Nephron progenitor cell (in vitro differentiated cells): ENCODE measurements at regions not wholly inside any gene's neighbourhood (a gene's known extent, or its start where the extent isn't known, plus 50 kb on each side); places are given as distances from the start of the nearest gene placed in this dataset.

Source experiments
- DNase-seq: peaks from one replicate; pipeline ENCODE4 v3.0.0; 2021
- H3K27ac Mint-ChIP-seq: 2 replicates; pipeline ENCODE4 v1.8.0; 2021; ENCODE audit warnings: mild to moderate bottlenecking, moderate library complexity, mixed read lengths
- H3K27me3 Mint-ChIP-seq: 2 replicates; pipeline ENCODE4 v1.8.0; 2021; ENCODE audit warnings: mild to moderate bottlenecking, low read depth, mixed read lengths; ENCODE audit not compliant: poor library complexity
- H3K36me3 Mint-ChIP-seq: 2 replicates; pipeline ENCODE4 v1.8.0; 2021; ENCODE audit warnings: low read depth, mixed read lengths
- H3K4me1 Mint-ChIP-seq: 2 replicates; pipeline ENCODE4 v1.8.0; 2021; ENCODE audit warnings: mixed read lengths
- H3K4me3 Mint-ChIP-seq: 2 replicates; pipeline ENCODE4 v1.8.0; 2021; ENCODE audit warnings: mild to moderate bottlenecking, moderate library complexity, mixed read lengths
- H3K9me3 Mint-ChIP-seq: 2 replicates; pipeline ENCODE4 v1.8.0; 2021; ENCODE audit warnings: mild to moderate bottlenecking, moderate library complexity, mixed read lengths
- TF ChIP-seq, protein P1 (sequence below): fragments of 200-600 bp; sonication (generic); IDR thresholded peaks from 2 replicates; pipeline ENCODE4 v1.5.0; 2021; ENCODE audit warnings: antibody characterized with exemption

DNA sequence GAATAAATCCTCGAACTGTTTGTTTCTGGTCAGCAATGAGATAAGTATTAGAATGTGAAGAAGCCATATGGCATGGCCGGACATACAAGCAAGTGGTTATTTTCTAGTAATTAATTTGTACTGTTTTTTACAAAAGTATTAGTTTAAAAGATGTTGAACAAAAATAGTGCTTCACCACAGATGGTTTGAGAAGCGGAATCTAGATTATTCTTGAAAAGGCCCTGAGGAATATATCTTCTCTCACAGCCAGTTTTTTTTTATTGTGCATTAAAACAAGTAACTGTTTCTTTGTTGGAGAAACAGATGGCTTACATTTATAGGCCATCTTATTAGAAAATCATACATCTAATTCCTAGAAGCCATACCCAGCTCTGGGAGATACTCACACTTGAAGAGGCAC lies 153.3 kb downstream of the TMEM26 start:
- no peak for DNase-seq
- Mint-ChIP-seq H3K27me3 (peaks cover 3% of the 10 kb centered on the region), H3K9me3 (peaks cover 17% of the 10 kb centered on the region), H3K4me3 (no peak overlapping the region), H3K36me3 (peaks cover 5% of the 10 kb centered on the region), H3K4me1 (no peaks in the 10 kb centered on the region), H3K27ac (no peak overlapping the region)
- TF ChIP-seq, protein P1, sequence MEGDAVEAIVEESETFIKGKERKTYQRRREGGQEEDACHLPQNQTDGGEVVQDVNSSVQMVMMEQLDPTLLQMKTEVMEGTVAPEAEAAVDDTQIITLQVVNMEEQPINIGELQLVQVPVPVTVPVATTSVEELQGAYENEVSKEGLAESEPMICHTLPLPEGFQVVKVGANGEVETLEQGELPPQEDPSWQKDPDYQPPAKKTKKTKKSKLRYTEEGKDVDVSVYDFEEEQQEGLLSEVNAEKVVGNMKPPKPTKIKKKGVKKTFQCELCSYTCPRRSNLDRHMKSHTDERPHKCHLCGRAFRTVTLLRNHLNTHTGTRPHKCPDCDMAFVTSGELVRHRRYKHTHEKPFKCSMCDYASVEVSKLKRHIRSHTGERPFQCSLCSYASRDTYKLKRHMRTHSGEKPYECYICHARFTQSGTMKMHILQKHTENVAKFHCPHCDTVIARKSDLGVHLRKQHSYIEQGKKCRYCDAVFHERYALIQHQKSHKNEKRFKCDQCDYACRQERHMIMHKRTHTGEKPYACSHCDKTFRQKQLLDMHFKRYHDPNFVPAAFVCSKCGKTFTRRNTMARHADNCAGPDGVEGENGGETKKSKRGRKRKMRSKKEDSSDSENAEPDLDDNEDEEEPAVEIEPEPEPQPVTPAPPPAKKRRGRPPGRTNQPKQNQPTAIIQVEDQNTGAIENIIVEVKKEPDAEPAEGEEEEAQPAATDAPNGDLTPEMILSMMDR: no peak

DNA sequence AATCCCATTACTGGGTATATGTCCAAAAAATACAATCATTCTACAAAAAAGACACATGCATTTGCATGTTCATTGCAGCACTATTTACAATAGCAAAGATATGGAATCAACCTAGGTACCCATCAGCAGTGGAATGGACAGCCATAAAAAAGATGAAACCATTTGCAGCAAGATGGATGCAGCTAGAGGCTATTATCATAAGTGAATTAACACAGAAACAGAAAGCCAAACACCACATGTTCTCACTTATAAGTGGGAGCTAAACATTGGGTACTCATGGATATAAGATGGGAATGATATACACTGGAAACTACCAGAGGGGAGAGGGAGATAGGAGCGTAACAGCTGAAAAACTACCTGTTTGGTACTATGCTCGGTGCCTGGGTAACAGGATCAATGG lies 154.0 kb downstream of the TMEM26 start:
- H3K4me3 Mint-ChIP-seq: no peak overlapping the region
- peaks cover 17% of the 10 kb centered on the region for H3K9me3 Mint-ChIP-seq

DNA sequence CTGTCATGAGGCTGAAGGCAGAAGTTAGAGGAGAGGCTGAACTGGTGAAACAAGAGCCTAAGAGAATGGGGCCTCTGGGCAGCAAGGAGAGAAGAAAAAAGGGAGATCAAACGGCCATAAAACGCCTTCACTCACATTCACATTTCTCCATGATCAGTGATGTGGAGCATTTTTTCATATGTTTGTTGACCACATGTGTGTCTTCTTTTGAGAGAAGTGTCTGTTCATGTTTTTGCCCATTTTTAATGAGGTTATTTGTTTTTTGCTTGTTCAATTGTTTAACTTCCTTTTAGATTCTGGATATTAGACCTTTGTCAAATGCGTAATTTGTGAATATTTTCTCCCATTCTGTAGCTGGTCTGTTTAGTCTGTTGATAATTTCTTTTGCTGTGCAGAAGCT lies 155.0 kb downstream of the TMEM26 start:
- H3K4me3 Mint-ChIP-seq: no peak overlapping the region
- H3K4me1 Mint-ChIP-seq: no peaks in the 10 kb centered on the region
- peaks cover 5% of the 10 kb centered on the region for H3K36me3 Mint-ChIP-seq
- TF ChIP-seq, protein P1: no peak
- DNase-seq: no peak
- no peak overlapping the region for H3K27ac Mint-ChIP-seq
- H3K9me3 Mint-ChIP-seq: peaks cover 17% of the 10 kb centered on the region
- H3K27me3 Mint-ChIP-seq: peaks cover 3% of the 10 kb centered on the region

More for the DNA sequence above, 154.0 kb downstream of the TMEM26 start:
- Mint-ChIP-seq H3K36me3 (peaks cover 5% of the 10 kb centered on the region), H3K27ac (no peak overlapping the region), H3K27me3 (peaks cover 3% of the 10 kb centered on the region), H3K4me1 (no peaks in the 10 kb centered on the region)
- TF ChIP-seq, protein P1: no peak
- no peak for DNase-seq

DNA sequence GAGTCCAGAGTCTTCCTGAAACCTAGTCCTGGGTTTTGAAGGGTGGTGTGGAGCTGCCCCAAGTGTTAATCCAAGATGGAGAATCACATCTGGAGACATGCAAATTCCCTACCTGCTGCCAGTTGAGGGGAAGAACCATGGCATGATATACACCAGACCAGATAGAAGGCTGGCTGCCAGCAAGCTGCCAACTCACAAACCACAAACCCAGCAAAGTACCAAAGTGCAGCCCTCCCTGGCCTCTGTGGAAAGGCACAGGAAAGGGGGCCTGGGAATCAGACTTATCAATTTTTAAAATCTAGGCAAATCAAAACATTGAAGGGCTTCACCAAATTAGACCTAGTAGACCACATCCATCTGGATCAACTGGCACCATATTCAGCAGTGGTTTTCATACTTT lies 157.0 kb downstream of the TMEM26 start:
- no peaks in the 10 kb centered on the region for H3K4me1 Mint-ChIP-seq
- H3K27me3 Mint-ChIP-seq: peaks cover 3% of the 10 kb centered on the region
- TF ChIP-seq, protein P1: no peak
- H3K9me3 Mint-ChIP-seq: peaks cover 17% of the 10 kb centered on the region
- H3K27ac Mint-ChIP-seq: no peak overlapping the region
- H3K4me3 Mint-ChIP-seq: no peak overlapping the region
- H3K36me3 Mint-ChIP-seq: peaks cover 5% of the 10 kb centered on the region
- no peak for DNase-seq

DNA sequence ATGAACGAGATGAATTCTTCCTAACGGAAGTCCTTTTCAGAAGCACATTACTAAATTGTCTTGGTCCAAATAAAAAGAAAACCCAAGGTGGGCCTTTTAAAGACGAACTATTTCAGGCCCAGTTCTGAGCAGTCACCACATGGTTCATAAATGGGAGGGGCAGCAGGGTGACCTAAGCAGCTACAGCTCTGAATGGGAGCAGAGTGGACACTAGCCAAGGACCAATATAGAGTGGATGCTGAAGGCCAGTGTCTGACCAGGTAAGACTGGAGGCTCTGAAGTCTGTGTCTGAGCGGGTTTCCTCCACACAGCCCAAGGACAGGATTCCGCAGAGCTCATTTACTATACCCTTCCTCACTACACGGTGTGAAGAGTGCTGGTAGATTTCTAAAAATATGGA lies 159.1 kb downstream of the TMEM26 start:
- no peak overlapping the region for H3K4me3 Mint-ChIP-seq
- no peak overlapping the region for H3K27ac Mint-ChIP-seq
- TF ChIP-seq, protein P1: no peak
- H3K36me3 Mint-ChIP-seq: peaks cover 5% of the 10 kb centered on the region
- DNase-seq: no peak
- no peaks in the 10 kb centered on the region for H3K27me3 Mint-ChIP-seq
- no peaks in the 10 kb centered on the region for H3K4me1 Mint-ChIP-seq
- H3K9me3 Mint-ChIP-seq: peaks cover 21% of the 10 kb centered on the region

DNA sequence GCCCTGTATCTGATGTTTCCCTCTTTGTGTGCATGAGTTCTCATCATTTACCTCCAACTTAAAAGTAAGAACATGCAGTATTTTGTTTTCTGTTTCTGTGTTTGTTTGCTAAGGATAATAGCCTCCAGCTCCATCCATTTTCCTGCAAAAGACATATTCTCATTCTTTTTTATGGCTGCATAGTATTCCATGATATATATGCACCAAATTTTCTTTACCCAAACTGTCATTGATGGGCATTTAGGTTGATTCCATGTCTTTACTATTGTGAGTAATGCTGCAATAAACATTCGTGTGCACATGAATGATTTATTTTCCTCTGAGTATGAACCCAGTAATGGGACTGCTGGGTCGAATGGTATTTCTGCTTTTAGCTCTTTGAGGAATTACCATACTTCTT lies 163.4 kb downstream of the TMEM26 start:
- H3K27me3 Mint-ChIP-seq: no peaks in the 10 kb centered on the region
- no peaks in the 10 kb centered on the region for H3K36me3 Mint-ChIP-seq
- TF ChIP-seq, protein P1: no peak
- DNase-seq: no peak
- H3K4me1 Mint-ChIP-seq: no peaks in the 10 kb centered on the region
- H3K4me3 Mint-ChIP-seq: no peak overlapping the region
- H3K9me3 Mint-ChIP-seq: peaks cover 4% of the 10 kb centered on the region
- no peak overlapping the region for H3K27ac Mint-ChIP-seq
